ENCODE measurements at regions not wholly inside any gene's neighbourhood (a gene's known extent, or its start where the extent isn't known, plus 50 kb on each side); places are given as distances from the start of the nearest gene placed in this dataset.

GRCh38 chr22:34946339-34946985 is 119.5 kb upstream of the ISX start:
- H3K4me1 ChIP-seq (ENCODE audit: control insufficient read depth, insufficient read depth, low read depth, low read length), result no peaks in the 10 kb centered on the region
- no peak overlapping the region for H3K9ac ChIP-seq (ENCODE audit: low read length)
- no peak for DNase-seq
- H3K79me1 ChIP-seq (replicated peaks; ENCODE audit: low read length, poor library complexity, severe bottlenecking), result no peaks in the 10 kb centered on the region
- no peak overlapping the region for H2BK5ac ChIP-seq (ENCODE audit: low read depth, low read length, poor library complexity, severe bottlenecking)
- no peak overlapping the region for H3K4ac ChIP-seq (ENCODE audit: low read depth in 1 of 2, low read length in 2 of 2)
- no peak overlapping the region for H3K27ac ChIP-seq (ENCODE audit: low read length, poor library complexity, severe bottlenecking)
- H3K14ac ChIP-seq (ENCODE audit: low read length in 2 of 2), result no peak overlapping the region
- H2BK12ac ChIP-seq (ENCODE audit: low read length in 2 of 2), result no peak overlapping the region
- H3K23ac ChIP-seq (ENCODE audit: low read length in 2 of 2), result no peak overlapping the region
- H3K9me3 ChIP-seq (ENCODE audit: control insufficient read depth, low read length), result peaks cover under 1% of the 10 kb centered on the region
- 78% methylated on average over 5 of the region's 5 CpGs for WGBS
- H2BK120ac ChIP-seq (ENCODE audit: low read depth, low read length), result no peak overlapping the region
- H4K91ac ChIP-seq (ENCODE audit: low read length), result no peak overlapping the region
- H2BK15ac ChIP-seq (ENCODE audit: low read depth, poor library complexity, severe bottlenecking), result no peak overlapping the region
- H3K27me3 ChIP-seq (ENCODE audit: control insufficient read depth in 1 of 2, insufficient read depth in 1 of 2, low read length in 2 of 2), result peaks cover 0 to 3% of the 10 kb centered on the region in 2 experiments
- no peak overlapping the region for H2AK5ac ChIP-seq (ENCODE audit: low read length, severe bottlenecking)
- no peak overlapping the region for H3K4me3 ChIP-seq (ENCODE audit: insufficient read depth in 1 of 2, low read depth in 1 of 2, low read length in 2 of 2)
- no peak overlapping the region for H4K8ac ChIP-seq (ENCODE audit: low read length)
- no peak overlapping the region for H3K18ac ChIP-seq (ENCODE audit: low read depth in 1 of 2, low read length in 2 of 2)
- H2AFZ ChIP-seq (ENCODE audit: low read depth, low read length), result no peak overlapping the region
- H3K4me2 ChIP-seq (ENCODE audit: low read length, poor library complexity, severe bottlenecking), result no peak overlapping the region
- H3K36me3 ChIP-seq (ENCODE audit: control insufficient read depth in 1 of 2, insufficient read depth in 2 of 2, low read depth in 1 of 2, low read length in 2 of 2), result no peaks in the 10 kb centered on the region

DNA sequence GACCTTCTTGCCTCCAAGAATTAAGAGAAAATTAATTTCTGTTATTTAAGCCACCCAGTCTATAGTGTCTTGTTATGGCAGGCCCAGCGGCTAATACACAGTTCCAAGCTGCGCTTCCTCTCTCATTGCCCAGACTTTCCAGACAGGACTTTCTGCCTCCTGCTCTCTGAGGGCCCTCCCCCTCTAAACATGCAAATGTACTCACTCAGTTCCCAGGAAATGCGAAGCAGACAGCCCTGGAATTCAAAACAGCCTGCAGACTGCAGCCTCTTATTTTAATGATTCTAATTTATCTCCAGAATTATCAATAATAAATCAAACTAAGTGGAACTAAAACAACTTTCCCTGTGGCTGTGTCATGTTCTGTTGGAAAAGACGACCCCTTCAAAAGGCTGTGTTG is 115.5 kb upstream of the ISX start:
- Histone ChIP-seq H3K23ac (ENCODE audit: low read length in 2 of 2) (no peak overlapping the region), H2BK5ac (ENCODE audit: low read depth, low read length, poor library complexity, severe bottlenecking) (no peak overlapping the region), H3K36me3 (ENCODE audit: control insufficient read depth in 1 of 2, insufficient read depth in 2 of 2, low read depth in 1 of 2, low read length in 2 of 2) (no peaks in the 10 kb centered on the region), H4K8ac (ENCODE audit: low read length) (no peak overlapping the region), H3K14ac (ENCODE audit: low read length in 2 of 2) (no peak overlapping the region), H2AK5ac (ENCODE audit: low read length, severe bottlenecking) (no peak overlapping the region), H2AFZ (ENCODE audit: low read depth, low read length) (no peak overlapping the region), H4K91ac (ENCODE audit: low read length) (no peak overlapping the region), H2BK15ac (ENCODE audit: low read depth, poor library complexity, severe bottlenecking) (no peak overlapping the region), H3K9ac (ENCODE audit: low read length) (no peak overlapping the region), H3K4me3 (ENCODE audit: insufficient read depth in 1 of 2, low read depth in 1 of 2, low read length in 2 of 2) (no peak overlapping the region), H3K79me1 (replicated peaks; ENCODE audit: low read length, poor library complexity, severe bottlenecking) (no peaks in the 10 kb centered on the region), H3K4me2 (ENCODE audit: low read length, poor library complexity, severe bottlenecking) (no peak overlapping the region), H3K4ac (ENCODE audit: low read depth in 1 of 2, low read length in 2 of 2) (no peak overlapping the region), H3K27me3 (ENCODE audit: control insufficient read depth in 1 of 2, insufficient read depth in 1 of 2, low read length in 2 of 2) (peaks cover 0 to 3% of the 10 kb centered on the region in 2 experiments), H3K18ac (ENCODE audit: low read depth in 1 of 2, low read length in 2 of 2) (no peak overlapping the region), H3K9me3 (ENCODE audit: control insufficient read depth, low read length) (no peaks in the 10 kb centered on the region), H2BK12ac (ENCODE audit: low read length in 2 of 2) (no peak overlapping the region), H3K27ac (ENCODE audit: low read length, poor library complexity, severe bottlenecking) (no peak overlapping the region), H3K4me1 (ENCODE audit: control insufficient read depth, insufficient read depth, low read depth, low read length) (no peaks in the 10 kb centered on the region), H2BK120ac (ENCODE audit: low read depth, low read length) (no peak overlapping the region)
- DNase-seq, result no peak
- WGBS, result 29% methylated on average over 4 of the region's 4 CpGs

GRCh38 chr22:34951212-34951611 is 114.7 kb upstream of the ISX start:
- Histone ChIP-seq H2AFZ (ENCODE audit: low read depth, low read length) (no peak overlapping the region), H3K14ac (ENCODE audit: low read length in 2 of 2) (no peak overlapping the region), H4K91ac (ENCODE audit: low read length) (no peak overlapping the region), H2BK12ac (ENCODE audit: low read length in 2 of 2) (no peak overlapping the region), H2BK120ac (ENCODE audit: low read depth, low read length) (no peak overlapping the region), H3K9ac (ENCODE audit: low read length) (no peak overlapping the region), H2BK15ac (ENCODE audit: low read depth, poor library complexity, severe bottlenecking) (no peak overlapping the region), H3K23ac (ENCODE audit: low read length in 2 of 2) (no peak overlapping the region), H3K9me3 (ENCODE audit: control insufficient read depth, low read length) (no peaks in the 10 kb centered on the region), H2BK5ac (ENCODE audit: low read depth, low read length, poor library complexity, severe bottlenecking) (no peak overlapping the region), H3K79me1 (replicated peaks; ENCODE audit: low read length, poor library complexity, severe bottlenecking) (no peaks in the 10 kb centered on the region), H2AK5ac (ENCODE audit: low read length, severe bottlenecking) (no peak overlapping the region), H4K8ac (ENCODE audit: low read length) (no peak overlapping the region), H3K36me3 (ENCODE audit: control insufficient read depth in 1 of 2, insufficient read depth in 2 of 2, low read depth in 1 of 2, low read length in 2 of 2) (no peaks in the 10 kb centered on the region), H3K18ac (ENCODE audit: low read depth in 1 of 2, low read length in 2 of 2) (no peak overlapping the region), H3K27ac (ENCODE audit: low read length, poor library complexity, severe bottlenecking) (no peak overlapping the region), H3K4me2 (ENCODE audit: low read length, poor library complexity, severe bottlenecking) (no peak overlapping the region), H3K4me1 (ENCODE audit: control insufficient read depth, insufficient read depth, low read depth, low read length) (no peaks in the 10 kb centered on the region), H3K27me3 (ENCODE audit: control insufficient read depth in 1 of 2, insufficient read depth in 1 of 2, low read length in 2 of 2) (peaks cover 0 to 3% of the 10 kb centered on the region in 2 experiments), H3K4ac (ENCODE audit: low read depth in 1 of 2, low read length in 2 of 2) (no peak overlapping the region), H3K4me3 (ENCODE audit: insufficient read depth in 1 of 2, low read depth in 1 of 2, low read length in 2 of 2) (no peak overlapping the region)
- WGBS, result 72% methylated on average over 3 of the region's 3 CpGs
- no peak for DNase-seq

DNA sequence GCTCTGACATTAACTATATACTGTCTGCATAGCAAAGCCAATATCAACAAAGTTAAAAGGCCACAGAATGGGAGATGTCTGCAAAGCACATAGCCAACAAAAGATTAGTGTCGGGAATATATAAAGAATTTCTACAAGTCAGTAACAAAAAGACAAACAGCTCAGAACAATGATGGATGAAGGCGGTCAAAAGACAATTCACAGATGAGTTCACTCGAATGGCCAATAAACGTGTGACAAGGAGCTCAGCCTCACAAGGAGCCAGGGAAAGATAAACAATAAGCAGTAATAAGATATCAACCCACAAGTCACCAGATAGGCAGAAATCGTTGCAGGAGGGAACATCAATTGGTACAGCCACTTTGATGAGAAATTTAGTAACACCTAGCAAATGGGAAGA is 106.0 kb upstream of the ISX start:
- no peaks in the 10 kb centered on the region for H3K27me3 ChIP-seq (ENCODE audit: control insufficient read depth in 1 of 2, insufficient read depth in 1 of 2, low read length in 2 of 2)
- H3K9ac ChIP-seq (ENCODE audit: low read length), result no peak overlapping the region
- H3K4me2 ChIP-seq (ENCODE audit: low read length, poor library complexity, severe bottlenecking), result no peak overlapping the region
- no peak overlapping the region for H2BK120ac ChIP-seq (ENCODE audit: low read depth, low read length)
- H3K9me3 ChIP-seq (ENCODE audit: control insufficient read depth, low read length), result peaks cover 8% of the 10 kb centered on the region
- H3K18ac ChIP-seq (ENCODE audit: low read depth in 1 of 2, low read length in 2 of 2), result no peak overlapping the region
- no peak overlapping the region for H3K23ac ChIP-seq (ENCODE audit: low read length in 2 of 2)
- H3K4me1 ChIP-seq (ENCODE audit: control insufficient read depth, insufficient read depth, low read depth, low read length), result no peaks in the 10 kb centered on the region
- H3K36me3 ChIP-seq (ENCODE audit: control insufficient read depth in 1 of 2, insufficient read depth in 2 of 2, low read depth in 1 of 2, low read length in 2 of 2), result no peaks in the 10 kb centered on the region
- H2BK5ac ChIP-seq (ENCODE audit: low read depth, low read length, poor library complexity, severe bottlenecking), result no peak overlapping the region
- H4K91ac ChIP-seq (ENCODE audit: low read length), result no peak overlapping the region
- H3K79me1 ChIP-seq (replicated peaks; ENCODE audit: low read length, poor library complexity, severe bottlenecking), result no peaks in the 10 kb centered on the region
- WGBS, result 72% methylated on average over 5 of the region's 5 CpGs
- H4K8ac ChIP-seq (ENCODE audit: low read length), result no peak overlapping the region
- H3K27ac ChIP-seq (ENCODE audit: low read length, poor library complexity, severe bottlenecking), result no peak overlapping the region
- no peak overlapping the region for H3K14ac ChIP-seq (ENCODE audit: low read length in 2 of 2)
- no peak overlapping the region for H2BK12ac ChIP-seq (ENCODE audit: low read length in 2 of 2)
- no peak overlapping the region for H2AK5ac ChIP-seq (ENCODE audit: low read length, severe bottlenecking)
- H3K4ac ChIP-seq (ENCODE audit: low read depth in 1 of 2, low read length in 2 of 2), result no peak overlapping the region
- no peak overlapping the region for H2BK15ac ChIP-seq (ENCODE audit: low read depth, poor library complexity, severe bottlenecking)
- no peak overlapping the region for H2AFZ ChIP-seq (ENCODE audit: low read depth, low read length)
- no peak overlapping the region for H3K4me3 ChIP-seq (ENCODE audit: insufficient read depth in 1 of 2, low read depth in 1 of 2, low read length in 2 of 2)
- DNase-seq, result no peak

All from mesenchymal stem cell (in vitro differentiated cells and primary cell).